Right cardiac atrium (tissue), 5 donors: ENCODE measurements at regions not wholly inside any gene's neighbourhood (a gene's known extent, or its start where the extent isn't known, plus 50 kb on each side); places are given as distances from the start of the nearest gene placed in this dataset.

Experiments
- ATAC-seq, 2 donors: fragments of 200-7000 bp; cut with Tn5 transposase; one replicate each; pipeline versions ENCODE4 v1.8.0 to v1.9.1; 2020; ENCODE audit warnings: moderate library complexity in 2 of 2, mild to moderate bottlenecking in 1 of 2
- DNase-seq, 3 donors: peaks; one replicate each; pipeline ENCODE4 v3.0.0-alpha.2; 2020
- H3K27ac ChIP-seq: one replicate; pipeline ENCODE4 v1.5.1; 2013; ENCODE audit warnings: mild to moderate bottlenecking, low read length, control low read depth, moderate library complexity
- H3K27me3 ChIP-seq: one replicate; pipeline ENCODE4 v1.6.1; 2013; ENCODE audit not compliant: control insufficient read depth, insufficient read depth
- H3K4me1 ChIP-seq: one replicate; pipeline ENCODE4 v1.6.1; 2013; ENCODE audit warnings: low read length; ENCODE audit not compliant: control insufficient read depth, insufficient read depth
- H3K4me3 ChIP-seq: one replicate; pipeline ENCODE4 v1.5.1; 2013; ENCODE audit warnings: low read length, control low read depth
- H3K9me3 ChIP-seq: one replicate; pipeline ENCODE4 v1.6.1; 2013; ENCODE audit warnings: low read length; ENCODE audit not compliant: control insufficient read depth
- WGBS: extraction: QIAGEN DNeasy Blood & Tissue Kit; methylation state at CpG from one replicate; pipeline ENCODE4 v1.1.7; 2013; 5-methylcytosine and 5-hydroxymethylcytosine counted together
- intact Hi-C, 4 donors: fragments of 100-400 bp; cut with DNase I; formaldehyde crosslinking; loops; one replicate each; pipeline versions ENCODE4 v1.11.0 to v1.14.0; 2022 to 2023
- donor health status: healthy with polysubstance abuse.
- donor health status: DM: no; HTN: yes; CAD: no.
- donor health status: DM: no; HTN: no; CAD: no.
- donor health status: DM: no; HTN: yes; CAD: no; lungs with severe emphysema.
- donor health status: DM: yes; HTN: yes; CAD: no.

DNA sequence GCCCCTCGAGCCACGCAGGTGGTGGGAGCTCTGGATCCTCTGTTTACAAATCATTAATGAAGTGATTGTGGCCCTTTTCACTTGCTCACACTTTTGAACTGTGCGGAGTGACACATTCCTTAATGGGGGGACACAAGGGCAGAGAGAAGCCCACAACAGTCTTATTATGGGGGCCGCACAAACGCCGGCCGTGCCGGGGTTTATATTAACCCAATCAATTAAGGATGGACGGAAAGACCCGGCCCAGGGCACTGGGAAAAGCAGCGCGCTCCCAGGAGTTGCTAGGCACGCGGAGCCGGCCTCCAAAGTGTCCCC, 634.8 kb downstream of the IRX1 start:
- WGBS, result 68% methylated on average over 15 of the region's 15 CpGs
- H3K27me3 ChIP-seq, result no peaks in the 10 kb centered on the region
- no peak for DNase-seq
- H3K9me3 ChIP-seq, result no peaks in the 10 kb centered on the region
- intact Hi-C loops, result no loop called here
- no peak overlapping the region for H3K4me3 ChIP-seq
- ATAC-seq, result no peak
- no peak overlapping the region for H3K27ac ChIP-seq
- H3K4me1 ChIP-seq, result no peaks in the 10 kb centered on the region

DNA sequence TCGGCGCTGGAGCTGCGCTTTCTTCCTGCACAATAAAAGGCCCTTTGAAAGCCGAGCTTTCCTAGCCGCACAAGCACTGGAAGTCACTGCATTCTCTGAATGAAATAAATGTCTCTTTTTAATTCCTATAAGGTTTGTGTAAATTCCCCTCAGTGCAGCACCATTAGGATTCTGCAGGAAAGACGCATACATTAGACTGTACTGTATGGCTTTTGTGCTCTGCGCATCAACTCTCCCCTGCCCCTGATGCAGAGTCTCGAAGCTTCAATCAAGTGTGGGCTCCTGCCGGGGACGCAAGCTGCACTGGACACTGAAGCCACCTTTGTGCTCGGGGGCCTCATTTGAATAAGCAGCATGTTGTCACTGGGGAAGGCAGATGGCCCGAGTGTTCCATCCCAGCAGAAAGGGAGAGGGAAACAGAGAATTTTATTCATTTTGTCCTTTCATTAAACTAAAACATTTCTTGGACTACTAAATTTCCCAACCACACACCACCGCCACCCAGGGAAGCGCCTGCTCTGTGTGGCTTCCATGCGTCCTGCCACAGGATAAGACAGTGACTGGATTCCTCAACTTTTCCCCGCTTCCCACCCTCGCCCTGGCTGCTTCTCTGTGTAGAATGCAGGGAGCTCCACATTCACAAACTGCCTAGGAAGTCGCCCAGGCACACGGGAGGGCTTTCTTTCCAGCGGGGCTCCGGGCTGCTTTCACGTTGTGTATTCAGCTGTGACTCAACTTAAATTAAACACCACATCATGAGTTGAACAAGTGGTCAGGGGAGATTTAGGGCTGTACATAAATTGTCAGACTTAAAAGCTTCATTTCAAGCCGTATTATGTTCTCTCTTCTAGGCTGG, 635.4 kb downstream of the IRX1 start:
- no peak for ATAC-seq
- Histone ChIP-seq H3K9me3 (peaks cover under 1% of the 10 kb centered on the region), H3K4me1 (no peaks in the 10 kb centered on the region), H3K27me3 (no peaks in the 10 kb centered on the region), H3K4me3 (no peak overlapping the region), H3K27ac (no peak overlapping the region)
- 62% methylated on average over 23 of the region's 23 CpGs for WGBS
- DNase-seq, result no peak
- intact Hi-C loops, result no loop called here

DNA sequence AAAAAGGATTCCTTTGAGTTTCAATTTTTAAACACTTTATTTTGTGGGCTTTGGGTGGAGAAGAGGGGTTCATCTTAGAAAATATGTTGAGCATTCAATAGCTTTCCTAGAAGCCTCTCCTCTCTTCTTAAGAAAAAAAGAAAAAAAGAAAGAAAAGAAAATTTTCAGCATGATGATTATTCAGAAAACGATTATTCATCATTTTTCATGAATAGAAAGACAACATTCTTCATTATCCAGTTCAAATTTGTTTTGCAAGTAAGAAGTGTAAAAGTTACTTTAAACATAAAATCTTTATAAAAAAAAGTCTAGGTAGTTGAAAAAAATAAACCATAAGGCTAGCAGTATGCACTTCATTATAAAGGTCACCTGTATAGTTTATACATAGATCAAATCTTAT, 636.5 kb downstream of the IRX1 start:
- DNase-seq, result no peak
- no peaks in the 10 kb centered on the region for H3K27me3 ChIP-seq
- no peak for ATAC-seq
- H3K27ac ChIP-seq, result no peak overlapping the region
- H3K4me1 ChIP-seq, result no peaks in the 10 kb centered on the region
- 71% methylated on average over 1 of the region's 1 CpG for WGBS
- intact Hi-C loops, result no loop called here
- peaks cover 4% of the 10 kb centered on the region for H3K9me3 ChIP-seq
- H3K4me3 ChIP-seq, result no peak overlapping the region

DNA sequence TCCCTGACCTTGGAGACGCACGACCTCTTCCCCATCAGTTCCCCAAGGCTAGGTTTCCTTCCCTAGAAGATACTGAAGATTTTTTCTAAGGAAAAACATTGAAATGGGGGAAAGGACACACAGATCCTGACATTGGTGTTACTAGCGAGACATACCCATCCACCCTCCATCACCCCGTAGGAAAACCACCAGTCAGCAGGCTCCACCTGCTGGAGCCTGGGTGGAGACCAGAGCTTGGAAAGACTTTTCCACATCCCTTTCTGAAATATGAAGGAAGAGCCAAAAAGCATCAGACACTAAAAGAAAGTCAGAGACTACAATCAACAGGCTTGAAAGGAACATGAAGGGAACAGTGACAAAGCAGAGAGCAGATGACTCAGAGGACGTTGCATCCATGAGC, 638.0 kb downstream of the IRX1 start:
- intact Hi-C loops, result no loop called here
- Histone ChIP-seq H3K4me3 (no peak overlapping the region), H3K27ac (no peak overlapping the region), H3K9me3 (peaks cover 4% of the 10 kb centered on the region), H3K4me1 (no peaks in the 10 kb centered on the region), H3K27me3 (no peaks in the 10 kb centered on the region)
- WGBS, result 55% methylated on average over 5 of the region's 5 CpGs
- no peak for DNase-seq
- ATAC-seq, result no peak

DNA sequence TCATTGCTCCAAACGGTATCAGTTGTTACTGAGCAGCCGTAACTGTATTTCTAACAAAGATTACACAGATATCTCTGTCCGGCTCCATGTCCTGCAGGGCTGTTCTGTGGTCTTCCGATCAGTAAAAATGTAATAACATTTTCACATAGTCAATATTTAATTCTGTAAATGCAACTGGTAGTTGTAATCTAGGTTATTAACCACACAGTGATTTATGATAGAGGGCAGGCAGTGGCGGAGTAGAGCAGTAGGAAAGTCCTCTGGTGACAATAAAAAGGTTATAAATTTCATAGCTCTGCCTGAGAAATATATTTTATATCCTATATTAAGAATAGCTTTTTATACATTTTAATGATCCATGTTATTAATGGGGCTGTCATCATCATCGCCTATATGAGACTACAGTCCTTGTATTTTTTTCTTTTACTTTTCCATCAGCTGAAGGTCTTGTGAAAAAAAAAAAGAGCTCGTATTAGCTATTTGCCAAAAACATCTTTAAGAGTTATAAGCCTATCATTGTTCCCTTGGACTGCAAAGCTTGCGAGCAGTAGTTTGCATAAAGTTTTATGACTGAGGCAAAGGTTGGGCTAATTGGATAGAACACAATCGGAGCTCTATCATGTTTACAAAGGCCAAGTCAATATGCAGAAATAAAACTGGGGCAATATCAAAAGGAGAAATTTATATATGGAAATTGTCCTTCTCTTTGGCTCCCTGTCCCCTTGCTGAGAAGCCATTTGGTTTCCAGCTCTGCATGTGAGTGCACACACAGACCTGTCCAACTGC, 648.0 kb downstream of the IRX1 start:
- Histone ChIP-seq H3K27me3 (no peaks in the 10 kb centered on the region), H3K27ac (no peak overlapping the region), H3K4me1 (no peaks in the 10 kb centered on the region), H3K4me3 (no peak overlapping the region), H3K9me3 (peaks cover 1% of the 10 kb centered on the region)
- DNase-seq (no peak), ATAC-seq (no peak)
- intact Hi-C loops, result no loop called here
- 77% methylated on average over 9 of the region's 9 CpGs for WGBS

DNA sequence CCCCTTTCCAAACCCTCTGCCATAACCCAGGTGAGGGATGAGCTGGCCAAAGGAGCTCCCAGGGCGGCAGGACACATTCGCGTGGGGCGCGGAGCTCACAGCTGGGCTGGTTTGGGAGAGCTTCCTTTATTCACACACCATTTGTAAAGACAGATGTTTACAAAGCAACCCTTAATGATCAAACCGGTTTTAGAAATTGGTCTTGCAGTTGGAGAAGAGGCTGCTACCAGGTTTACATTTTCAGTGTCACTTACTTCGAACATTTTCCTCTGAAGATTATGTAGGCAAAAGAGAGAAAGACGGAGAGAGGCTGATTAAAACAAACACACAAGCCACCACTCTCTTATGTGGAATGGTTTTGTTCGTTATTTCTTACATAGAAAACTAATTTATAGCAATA, 648.7 kb downstream of the IRX1 start:
- peaks cover 3% of the 10 kb centered on the region for H3K9me3 ChIP-seq
- no peaks in the 10 kb centered on the region for H3K27me3 ChIP-seq
- no peak for DNase-seq
- WGBS, result 79% methylated on average over 9 of the region's 9 CpGs
- H3K4me3 ChIP-seq, result no peak overlapping the region
- intact Hi-C loops, result no loop called here
- no peaks in the 10 kb centered on the region for H3K4me1 ChIP-seq
- H3K27ac ChIP-seq, result no peak overlapping the region
- ATAC-seq, result no peak

DNA sequence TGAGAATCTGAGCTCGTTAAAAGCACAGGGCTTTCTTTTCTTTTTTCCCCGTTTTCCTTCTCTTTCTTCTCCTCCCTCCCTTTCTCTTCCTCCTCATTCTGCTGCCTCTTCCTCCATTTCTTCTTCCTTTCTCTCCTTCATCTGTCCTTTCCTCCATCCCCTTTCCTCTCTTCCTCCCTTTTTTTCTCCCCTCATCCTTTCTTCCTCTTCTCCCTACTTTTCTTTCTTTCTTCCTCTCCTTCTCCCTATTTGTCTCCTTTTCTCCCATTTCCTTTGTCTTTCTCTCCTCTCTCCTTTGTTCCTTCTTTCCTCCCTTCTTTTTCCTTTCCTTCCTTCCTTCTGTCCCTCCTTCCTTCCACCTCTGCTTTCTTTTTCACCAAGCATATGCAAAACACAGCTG, 649.4 kb downstream of the IRX1 start:
- WGBS, result 75% methylated on average over 2 of the region's 2 CpGs
- ATAC-seq, result no peak
- Histone ChIP-seq H3K27me3 (no peaks in the 10 kb centered on the region), H3K4me1 (no peaks in the 10 kb centered on the region), H3K27ac (no peak overlapping the region), H3K4me3 (no peak overlapping the region), H3K9me3 (peaks cover 3% of the 10 kb centered on the region)
- no peak for DNase-seq
- intact Hi-C loops, result no loop called here

DNA sequence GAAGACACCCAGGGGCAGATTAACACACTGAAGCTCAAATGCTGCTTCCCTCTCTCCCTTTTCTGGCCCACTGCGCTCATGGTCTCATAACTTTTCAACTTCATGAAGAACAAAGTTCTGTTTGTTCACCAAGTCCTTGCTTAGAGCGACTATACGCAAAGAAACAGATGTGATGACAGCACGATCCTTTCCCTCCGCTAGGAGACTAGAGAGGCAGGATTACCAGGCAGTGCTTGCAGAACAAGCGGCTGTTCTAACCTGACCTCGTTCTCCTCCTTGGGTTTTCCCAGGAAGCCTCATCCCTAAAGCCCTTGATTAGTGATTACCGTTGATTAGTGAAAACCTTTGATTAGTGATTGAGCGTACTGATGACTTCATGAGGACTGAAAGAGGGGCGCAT, 649.9 kb downstream of the IRX1 start:
- ATAC-seq (no peak), DNase-seq (no peak)
- Histone ChIP-seq H3K27me3 (no peaks in the 10 kb centered on the region), H3K4me1 (no peaks in the 10 kb centered on the region), H3K27ac (no peak overlapping the region), H3K9me3 (peaks cover 3% of the 10 kb centered on the region), H3K4me3 (no peak overlapping the region)
- 64% methylated on average over 10 of the region's 10 CpGs for WGBS
- intact Hi-C loops, result no loop called here

DNA sequence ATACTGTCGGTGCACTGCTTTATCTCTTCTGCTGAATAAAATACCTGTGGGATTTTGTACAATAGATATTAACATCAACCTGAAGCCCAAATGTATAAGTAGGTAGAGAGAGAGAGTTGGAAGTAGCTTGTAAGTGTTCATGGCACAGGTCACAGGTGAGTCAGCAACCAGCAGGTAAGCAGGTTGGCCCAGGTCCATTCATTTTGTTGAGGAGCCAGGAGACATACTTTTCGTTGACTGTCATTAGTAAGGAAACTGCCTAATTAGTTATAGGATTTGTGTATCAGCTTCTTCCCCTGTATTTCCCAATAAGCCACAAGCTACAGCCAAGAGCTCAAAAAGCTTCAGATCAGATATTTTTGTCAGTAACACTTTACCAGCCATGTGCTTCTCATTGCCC, 650.8 kb downstream of the IRX1 start:
- intact Hi-C loops, result no loop called here
- Histone ChIP-seq H3K9me3 (peaks cover 3% of the 10 kb centered on the region), H3K27me3 (no peaks in the 10 kb centered on the region), H3K27ac (no peak overlapping the region), H3K4me1 (no peaks in the 10 kb centered on the region), H3K4me3 (no peak overlapping the region)
- ATAC-seq (no peak), DNase-seq (no peak)
- 75% methylated on average over 2 of the region's 2 CpGs for WGBS

DNA sequence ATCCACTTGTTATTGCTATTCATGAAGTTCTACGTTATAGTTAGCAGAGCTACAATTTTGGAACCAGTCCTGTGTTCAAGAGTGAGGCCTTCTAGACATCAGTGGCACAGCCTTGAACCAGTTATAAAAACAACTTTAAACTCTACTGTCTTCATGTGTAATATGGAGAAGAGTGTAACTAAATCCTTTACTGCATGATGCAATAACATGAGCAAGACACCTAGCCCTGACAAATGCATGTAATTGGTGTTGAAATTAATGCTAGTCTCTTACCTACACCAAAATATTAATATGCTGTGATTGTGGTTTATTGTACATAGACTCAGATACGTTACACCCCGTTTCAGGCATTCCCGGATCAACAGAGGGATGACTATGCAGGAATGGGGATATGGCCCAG, 654.6 kb downstream of the IRX1 start:
- Histone ChIP-seq H3K27ac (no peak overlapping the region), H3K4me1 (no peaks in the 10 kb centered on the region), H3K9me3 (peaks cover 6% of the 10 kb centered on the region), H3K4me3 (no peak overlapping the region), H3K27me3 (no peaks in the 10 kb centered on the region)
- 87% methylated on average over 4 of the region's 4 CpGs for WGBS
- no peak for ATAC-seq
- DNase-seq, result no peak
- intact Hi-C loops, result no loop called here

DNA sequence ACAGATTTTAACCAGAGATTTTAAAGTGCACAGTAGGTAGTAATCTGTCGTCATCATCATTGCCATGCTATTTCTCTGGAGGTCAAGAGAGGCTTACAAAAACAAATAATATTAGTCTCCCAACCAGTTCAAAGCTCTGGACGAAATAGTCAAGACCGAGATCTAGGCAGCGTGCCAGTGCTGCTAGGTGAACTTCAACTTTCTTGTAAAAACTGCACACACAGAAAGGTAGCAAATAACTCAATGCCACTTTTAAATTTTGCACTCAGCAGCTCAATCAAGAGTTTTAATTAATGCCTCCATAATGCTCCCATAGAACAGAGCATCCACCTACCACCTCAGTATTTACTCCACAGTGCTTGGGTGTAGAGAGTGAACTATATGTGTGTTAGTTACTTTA, 656.8 kb downstream of the IRX1 start:
- DNase-seq, result no peak
- no peaks in the 10 kb centered on the region for H3K27me3 ChIP-seq
- no peaks in the 10 kb centered on the region for H3K4me1 ChIP-seq
- H3K4me3 ChIP-seq, result no peak overlapping the region
- ATAC-seq, result no peak
- H3K27ac ChIP-seq, result no peak overlapping the region
- intact Hi-C loops, result no loop called here
- peaks cover 5% of the 10 kb centered on the region for H3K9me3 ChIP-seq
- 75% methylated on average over 4 of the region's 4 CpGs for WGBS
